HG03378 (cell line): ENCODE measurements at regions not wholly inside any gene's neighbourhood (a gene's known extent, or its start where the extent isn't known, plus 50 kb on each side); places are given as distances from the start of the nearest gene placed in this dataset.

ENCODE experiments used
- ATAC-seq: cut with Tn5 transposase; IDR thresholded peaks from one replicate; pipeline ENCODE4 v1.9.1; 2021; ENCODE audit warnings: mild to moderate bottlenecking, moderate library complexity; ENCODE audit not compliant: unreplicated experiment

- no peak for ATAC-seq
These were observed 111.2 kb upstream of the MBNL2 start for GRCh38 chr13:97110936-97111335.

DNA sequence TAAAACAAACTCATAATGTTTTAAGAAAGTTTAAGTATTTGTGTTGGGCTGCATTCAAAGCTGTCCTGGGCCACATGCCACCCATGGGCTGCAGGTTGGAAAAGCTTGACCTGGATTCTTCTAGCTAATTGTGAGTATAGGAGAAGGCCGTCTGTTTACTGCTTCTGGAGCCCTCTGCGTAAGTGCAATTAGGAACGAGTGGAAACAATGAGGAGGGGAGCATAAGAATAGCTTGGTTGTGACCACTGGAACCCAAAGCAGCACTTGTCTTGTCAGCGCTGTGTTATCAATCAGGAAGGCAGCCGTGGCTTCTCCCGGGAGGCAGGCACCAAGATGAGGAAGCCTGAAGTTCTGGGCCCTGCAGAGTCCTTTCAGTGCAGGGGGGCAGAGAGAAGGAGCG is 110.4 kb upstream of the MBNL2 start:
- ATAC-seq: no peak

DNA sequence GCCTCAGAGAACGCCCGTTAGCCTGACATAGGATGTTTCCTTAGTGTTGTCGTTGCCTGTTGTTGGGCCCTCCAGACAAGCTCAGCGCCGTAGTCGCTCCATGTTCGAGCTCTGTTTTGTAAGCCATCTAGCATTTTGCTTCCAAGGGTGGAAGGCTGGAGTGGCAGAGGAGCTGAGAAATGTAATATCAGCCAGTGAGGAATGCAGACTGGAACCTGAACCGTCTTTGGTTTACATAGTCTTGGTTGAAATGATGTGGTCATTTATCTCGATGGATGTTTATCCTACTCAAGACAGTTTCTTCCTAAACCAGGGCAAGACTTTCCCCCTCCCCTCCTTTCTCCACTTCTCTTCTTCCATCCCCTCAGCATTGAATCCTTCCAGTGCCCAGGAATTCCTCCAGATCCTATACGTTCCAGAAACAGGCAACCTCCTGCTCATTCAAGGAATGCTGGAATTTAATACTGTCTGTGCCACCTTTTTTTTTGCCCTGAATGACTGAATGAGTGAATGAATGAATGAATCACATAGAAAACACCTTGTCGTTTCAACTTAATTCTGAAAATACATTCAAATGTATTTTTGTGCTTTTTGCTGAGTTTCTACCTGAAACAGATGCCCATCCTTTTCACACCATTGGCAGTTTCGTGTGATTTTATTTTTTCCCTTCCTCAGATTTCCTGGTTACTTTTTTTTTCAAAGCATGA is 109.5 kb upstream of the MBNL2 start:
- no peak for ATAC-seq

GRCh38 chr13:97113231-97114001 is 108.7 kb upstream of the MBNL2 start:
- ATAC-seq: no peak

DNA sequence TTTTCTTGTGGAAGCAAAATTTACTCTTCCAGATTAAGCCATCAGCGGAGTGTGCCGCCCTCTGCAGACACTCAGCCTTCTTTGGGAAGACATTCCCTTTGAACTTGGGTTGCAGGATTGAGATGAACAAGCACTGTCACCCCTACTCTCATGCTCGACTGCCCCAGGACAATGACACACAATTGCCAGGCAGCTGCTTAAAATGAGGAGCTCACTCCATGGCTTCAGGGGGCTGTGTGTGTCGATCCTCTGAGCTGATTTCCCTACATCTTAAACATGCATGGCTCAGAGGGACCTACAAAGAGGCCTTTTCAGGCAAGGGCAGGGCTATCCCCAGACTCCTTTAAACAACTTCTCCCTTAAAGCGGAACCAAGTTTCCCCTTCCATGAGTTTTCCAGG is 107.5 kb upstream of the MBNL2 start:
- no peak for ATAC-seq

- ATAC-seq: peak; percentile 82
These were observed 105.4 kb upstream of the MBNL2 start for GRCh38 chr13:97116754-97117153.

DNA sequence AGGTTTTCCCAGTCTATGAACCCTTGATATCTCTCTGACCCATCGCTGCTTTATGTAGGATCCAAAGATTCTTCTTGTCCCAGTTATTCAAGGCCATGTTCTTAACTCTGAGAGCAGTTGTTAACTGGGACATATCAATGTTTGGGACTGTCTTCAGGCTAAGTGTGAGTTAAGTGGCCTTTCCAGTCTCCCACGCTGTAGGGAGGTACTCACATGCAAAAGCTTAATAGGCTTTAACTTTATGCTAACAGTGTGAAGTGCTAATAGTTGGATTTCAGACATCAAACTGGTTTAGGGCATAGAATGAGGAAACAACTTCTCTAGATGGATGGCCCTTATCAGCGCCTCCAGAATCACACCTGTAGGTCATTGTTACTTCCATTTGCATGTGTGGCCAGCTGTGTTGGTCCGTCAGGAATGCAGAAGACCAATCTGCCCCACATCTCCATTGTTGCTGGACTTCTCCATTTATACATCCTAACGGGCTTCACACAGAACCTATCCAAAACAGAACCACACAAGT is 104.7 kb upstream of the MBNL2 start:
- ATAC-seq: no peak

GRCh38 chr13:97119943-97120342 is 102.2 kb upstream of the MBNL2 start:
- no peak for ATAC-seq

- ATAC-seq: no peak
These were observed 101.8 kb upstream of the MBNL2 start for GRCh38 chr13:97120346-97120745.

DNA sequence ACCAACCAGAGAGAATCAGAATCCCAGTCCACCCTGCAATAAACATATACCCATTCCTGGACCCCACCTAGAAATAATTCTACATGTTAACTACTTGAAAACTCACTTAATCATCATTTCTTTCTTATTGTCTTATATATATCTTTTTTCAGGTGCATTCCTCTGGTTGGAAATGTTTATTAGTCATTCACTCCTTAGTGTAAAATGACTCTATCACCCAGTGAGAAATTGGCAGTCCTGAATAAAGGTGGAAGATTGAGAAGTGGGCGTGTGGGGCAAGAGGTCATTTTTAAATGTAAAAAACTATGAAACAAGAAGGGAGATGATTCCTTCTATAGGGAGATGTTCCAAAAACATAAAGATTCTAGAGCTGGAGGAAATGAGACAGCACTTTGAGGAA is 101.2 kb upstream of the MBNL2 start:
- no peak for ATAC-seq

- no peak for ATAC-seq
These were observed 100.2 kb upstream of the MBNL2 start for GRCh38 chr13:97121894-97122293.

GRCh38 chr13:97122381-97122996 is 99.6 kb upstream of the MBNL2 start:
- no peak for ATAC-seq

- ATAC-seq: no peak
These were observed 97.9 kb upstream of the MBNL2 start for GRCh38 chr13:97124206-97124605.

DNA sequence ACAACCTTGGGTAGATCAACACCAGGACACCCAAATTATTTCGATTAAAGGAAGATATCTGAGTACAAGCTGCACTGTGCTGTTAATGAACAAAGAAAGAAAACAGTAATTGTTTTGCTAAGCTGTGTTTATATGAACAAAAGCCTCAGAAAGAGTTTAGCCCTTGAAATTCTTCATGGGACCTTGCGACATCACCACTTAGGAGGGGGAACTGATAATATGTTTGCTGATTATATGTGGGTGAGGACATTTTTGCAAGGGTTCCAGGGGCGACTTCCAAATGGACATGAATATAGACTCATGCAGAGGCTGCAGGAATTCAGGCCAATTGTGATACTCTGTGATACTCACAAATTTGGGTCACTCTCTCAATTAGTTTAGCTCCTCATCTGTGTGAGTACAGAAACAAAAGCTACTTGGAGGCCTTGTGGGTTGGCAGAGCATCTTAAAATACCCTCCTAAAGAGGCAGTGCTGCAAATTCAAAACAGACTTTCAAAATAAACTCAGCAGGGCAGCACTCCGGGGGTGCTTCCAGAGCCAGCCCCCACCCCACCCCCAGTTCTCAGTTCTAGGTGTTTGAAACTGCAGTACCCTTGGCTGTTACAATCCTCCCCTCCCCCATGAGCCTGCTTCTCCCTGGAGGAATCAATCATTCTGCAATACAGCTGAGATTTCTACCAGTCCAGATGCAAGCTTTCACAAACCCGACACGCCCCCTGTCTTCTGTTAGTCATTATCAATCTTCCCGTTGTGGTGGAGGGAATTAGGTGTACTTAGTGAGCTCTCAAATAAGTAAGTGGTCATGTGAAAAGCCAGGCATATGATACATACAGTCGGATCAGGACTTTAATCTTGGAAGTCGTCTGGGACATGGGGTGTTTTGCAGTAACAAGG is 97.0 kb upstream of the MBNL2 start:
- peak; percentile 40 for ATAC-seq

GRCh38 chr13:97125810-97126738 is 96.1 kb upstream of the MBNL2 start:
- peak; percentile 97 for ATAC-seq

- ATAC-seq: no peak
These were observed 94.3 kb upstream of the MBNL2 start for GRCh38 chr13:97127842-97128241.

DNA sequence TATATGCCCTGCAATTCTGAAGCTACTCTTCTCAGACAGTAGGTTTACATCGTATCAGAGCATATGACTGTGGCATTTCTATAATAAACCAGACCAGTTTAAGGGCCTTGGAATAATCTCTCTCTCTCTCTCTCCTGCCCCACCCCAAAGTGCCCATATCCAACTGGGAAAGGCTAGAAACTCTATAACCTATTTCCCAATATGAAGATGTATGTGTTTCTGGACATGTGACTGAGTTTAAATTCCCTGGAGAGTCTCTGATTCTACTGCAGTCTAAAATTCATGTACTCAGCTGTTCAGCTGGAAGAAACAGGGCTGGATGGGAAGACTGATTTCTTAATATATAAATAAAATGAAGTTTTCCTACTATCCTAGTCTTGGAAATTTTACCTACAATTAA is 91.9 kb upstream of the MBNL2 start:
- no peak for ATAC-seq

GRCh38 chr13:97131447-97131846 is 90.7 kb upstream of the MBNL2 start:
- ATAC-seq: no peak

DNA sequence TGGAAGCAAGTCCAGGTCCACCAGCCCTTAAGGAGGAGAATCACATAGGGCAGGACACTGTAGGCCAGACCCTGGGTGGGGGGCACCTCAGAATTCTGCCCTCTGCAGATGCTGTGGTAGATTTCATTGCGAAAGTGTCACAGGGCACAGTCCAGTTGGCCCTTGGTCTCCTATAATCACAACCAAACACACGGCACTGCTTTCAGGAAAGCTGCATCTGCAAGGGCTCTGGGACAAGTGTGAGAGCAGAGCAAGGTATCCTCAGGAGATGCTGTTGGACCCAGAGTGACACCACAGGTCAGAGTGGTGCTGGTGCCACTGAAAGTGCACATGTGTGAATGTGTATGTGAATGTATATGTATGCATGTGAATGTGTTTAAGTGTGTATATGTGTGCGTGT is 88.6 kb upstream of the MBNL2 start:
- ATAC-seq: no peak

DNA sequence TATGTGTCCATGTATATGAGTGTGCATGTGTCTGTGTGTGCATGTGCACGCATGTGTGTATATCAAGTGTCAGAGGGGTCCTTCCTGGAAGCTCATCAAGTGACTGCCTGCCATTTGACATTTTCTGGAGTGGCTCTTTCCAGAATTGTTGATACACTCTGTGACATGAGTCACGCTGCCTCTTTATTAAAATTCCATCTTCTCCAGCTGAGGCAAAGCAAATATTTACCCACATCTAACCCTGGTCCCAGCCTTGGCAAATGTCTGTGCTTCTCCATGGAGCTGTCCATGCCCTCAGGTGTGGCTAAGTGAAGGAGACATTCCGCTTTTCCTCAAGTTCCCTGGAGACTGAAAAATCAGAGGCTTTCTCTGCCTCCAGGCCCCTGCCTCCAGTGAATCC is 88.2 kb upstream of the MBNL2 start:
- ATAC-seq: no peak
